ENCODE measurements at regions not wholly inside any gene's neighbourhood (a gene's known extent, or its start where the extent isn't known, plus 50 kb on each side); places are given as distances from the start of the nearest gene placed in this dataset.

- no peak overlapping the region for H4K91ac ChIP-seq (replicated peaks; ENCODE audit: insufficient read length, low read length)
- no peak overlapping the region for H2AFZ ChIP-seq (ENCODE audit: low read length)
- no peaks in the 10 kb centered on the region for H4K20me1 ChIP-seq (replicated peaks in 1 of 2; ENCODE audit: control insufficient read depth in 1 of 2, insufficient read depth in 2 of 2, low read length in 2 of 2)
- H3K4me1 ChIP-seq (replicated peaks in 1 of 4; ENCODE audit: control insufficient read depth in 3 of 4, insufficient read depth in 4 of 4, low read length in 3 of 4) = peaks cover 0 to under 1% (median 0%) of the 10 kb centered on the region in 4 experiments; a peak in 1 of 7 replicates
- no peaks in the 10 kb centered on the region for H3K23me2 ChIP-seq (ENCODE audit: low read depth, low read length)
- H4K8ac ChIP-seq (ENCODE audit: extremely low read depth, insufficient read depth, low read length) = no peak overlapping the region
- no peaks in the 10 kb centered on the region for H3K79me2 ChIP-seq (ENCODE audit: control insufficient read depth in 1 of 2, insufficient read depth in 2 of 2, low read length in 2 of 2)
- no peaks in the 10 kb centered on the region for H3K79me1 ChIP-seq (ENCODE audit: low read depth, low read length)
- no peak overlapping the region for H3K18ac ChIP-seq (ENCODE audit: extremely low read depth, low read length)
- POLR2A ChIA-PET (ENCODE audit: partially characterized antibody) = no interaction called here
- H2BK5ac ChIP-seq (ENCODE audit: low read depth, low read length) = no peak overlapping the region
- FAIRE-seq (no peak), DNase-seq (ENCODE audit: low read depth in 1 of 2, low spot score in 2 of 2) (no peak)
- no peaks in the 10 kb centered on the region for H3K27me3 ChIP-seq (replicated peaks in 1 of 4; ENCODE audit: control insufficient read depth in 3 of 4, extremely low read depth in 1 of 4, insufficient read depth in 3 of 4, low read length in 3 of 4)
- 91% methylated on average over 2 of the region's 2 CpGs; no CpG with 5 or more reads in 1 of the 2 experiments for WGBS, 2 experiments (ENCODE audit: extremely low coverage in 1 of 2, insufficient coverage in 1 of 2, insufficient read length in 1 of 2, insufficient replicate concordance in 2 of 2, low coverage in 1 of 2, low lambda C conversion rate in 2 of 2, missing lambda C conversion rate in 1 of 2)
- H3K27ac ChIP-seq (ENCODE audit: low read depth, low read length) = no peak overlapping the region
- H3K4me2 ChIP-seq (ENCODE audit: insufficient read depth in 1 of 2, low read depth in 2 of 2, low read length in 2 of 2) = no peak overlapping the region
- H4K5ac ChIP-seq (ENCODE audit: insufficient read length, low read depth, low read length) = no peak overlapping the region
- no peak overlapping the region for H2BK20ac ChIP-seq (ENCODE audit: low read length)
- no peak overlapping the region for H2BK12ac ChIP-seq (ENCODE audit: low read depth, low read length)
- H3K4me3 ChIP-seq (ENCODE audit: extremely low read depth in 1 of 4, insufficient read depth in 2 of 4, low read depth in 3 of 4, low read length in 4 of 4) = no peak overlapping the region
- no peaks in the 10 kb centered on the region for H3K36me3 ChIP-seq (ENCODE audit: control insufficient read depth in 2 of 4, insufficient read depth in 4 of 4, low read length in 3 of 4)
- H2BK120ac ChIP-seq (replicated peaks; ENCODE audit: low read depth, low read length) = no peak overlapping the region
- H3K9ac ChIP-seq (replicated peaks in 1 of 4; ENCODE audit: extremely low read depth in 1 of 4, low read depth in 3 of 4, low read length in 3 of 4) = no peak overlapping the region
- no peak overlapping the region for H3K14ac ChIP-seq (ENCODE audit: insufficient read length)
- no peak overlapping the region for H3K23ac ChIP-seq (ENCODE audit: insufficient read length)
- no peak overlapping the region for H2AK5ac ChIP-seq (ENCODE audit: low read depth, low read length)
- no peak overlapping the region for H2BK15ac ChIP-seq (ENCODE audit: low read length)
- CTCF ChIA-PET (ENCODE audit: partially characterized antibody) = interaction anchor here (0.6 kb wide), 1 partner anchor 1030 kb away, joined by 3 read pairs; no protein-coding TSS in a partner anchor
- TF ChIP-seq GTF2F1 (IDR thresholded peaks at IDR 0.05; ENCODE audit: borderline replicate concordance, low read depth, low read length) = no peak
- TF ChIP-seq SAP30 (IDR thresholded peaks at IDR 0.05; ENCODE audit: insufficient read depth, insufficient replicate concordance, low read length) = no peak
- TF ChIP-seq RBBP5 (IDR thresholded peaks at IDR 0.05; ENCODE audit: borderline replicate concordance, low read depth, low read length) = no peak
- no peak for TF ChIP-seq KDM4A (IDR thresholded peaks at IDR 0.05; ENCODE audit: low read depth, low read length, severe bottlenecking)
- TF ChIP-seq SP1 (IDR thresholded peaks at IDR 0.05; ENCODE audit: low read depth, low read length) = no peak
- TF ChIP-seq CEBPB (IDR thresholded peaks at IDR 0.05; ENCODE audit: low read depth, low read length) = no peak
- no peak for TF ChIP-seq POU5F1 (IDR thresholded peaks at IDR 0.05; ENCODE audit: low read depth, low read length)
- TF ChIP-seq CHD1 (IDR thresholded peaks at IDR 0.05; ENCODE audit: low read depth, low read length) = no peak
- TF ChIP-seq RNF2 (IDR thresholded peaks at IDR 0.05; ENCODE audit: borderline replicate concordance, low read depth, low read length, missing control alignments, poor library complexity, severe bottlenecking) = no peak
- TF ChIP-seq POLR2AphosphoS5 (IDR thresholded peaks at IDR 0.05; ENCODE audit: low read depth, low read length) = no peak
- TF ChIP-seq CREB1 (IDR thresholded peaks at IDR 0.05) = no peak
- TF ChIP-seq EZH2 (IDR thresholded peaks at IDR 0.05; ENCODE audit: low read depth, low read length, severe bottlenecking) = no peak
- no peak for TF ChIP-seq USF2 (IDR thresholded peaks at IDR 0.05; ENCODE audit: low read length)
- H3K9me3 ChIP-seq (ENCODE audit: insufficient read depth in 2 of 2, low read depth in 1 of 2, low read length in 1 of 2) = peaks cover 0 to 3% of the 10 kb centered on the region in 2 experiments; a peak in 2 of 4 replicates
- no peak overlapping the region for H3K56ac ChIP-seq (replicated peaks; ENCODE audit: insufficient read length, low read depth, low read length)
- no peak overlapping the region for H3K4ac ChIP-seq (replicated peaks; ENCODE audit: insufficient read length, low read depth, low read length)
Observed at GRCh38 chr15:56788359-56788758, 55.0 kb upstream of the ZNF280D start.
